ENCODE measurements at regions not wholly inside any gene's neighbourhood (a gene's known extent, or its start where the extent isn't known, plus 50 kb on each side); places are given as distances from the start of the nearest gene placed in this dataset.

GRCh38 chr9:119844431-119844830 lies 475.2 kb upstream of the BRINP1 start:
- Mint-ChIP-seq H3K9me3 (ENCODE audit: unreplicated experiment) (no peaks in the 10 kb centered on the region), H3K27me3 (ENCODE audit: insufficient read depth, unreplicated experiment) (no peaks in the 10 kb centered on the region), H3K27ac (ENCODE audit: unreplicated experiment) (no peak overlapping the region), H3K4me1 (ENCODE audit: low read depth, unreplicated experiment) (no peaks in the 10 kb centered on the region), H3K4me3 (ENCODE audit: unreplicated experiment) (no peak overlapping the region), H3K36me3 (ENCODE audit: insufficient read depth, unreplicated experiment) (no peaks in the 10 kb centered on the region)
- no peak for TF ChIP-seq CTCF (IDR thresholded peaks at IDR 0.05; ENCODE audit: insufficient read depth in 1 of 2, low read depth in 1 of 2, low read length in 1 of 2, severe bottlenecking in 1 of 2, unreplicated experiment in 1 of 2)
- POLR2A ChIA-PET = no interaction called here
- Histone ChIP-seq H3K4me1 (no peaks in the 10 kb centered on the region), H3K27me3 (replicated peaks; ENCODE audit: control insufficient read depth, insufficient read depth, low read length) (no peaks in the 10 kb centered on the region), H3K36me3 (ENCODE audit: control insufficient read depth, insufficient read depth, low read length) (no peaks in the 10 kb centered on the region), H3K9me3 (no peaks in the 10 kb centered on the region), H3K4me3 (ENCODE audit: low read depth, low read length) (no peak overlapping the region)
- intact Hi-C loops (cut with micrococcal nuclease; ENCODE audit: unreplicated experiment) = no loop called here
- DNase-seq = no peak
- CTCF ChIA-PET = no interaction called here
- BruUV-seq (replicated peaks) = no TSS peak

- Mint-ChIP-seq H3K27ac (ENCODE audit: unreplicated experiment) (no peak overlapping the region), H3K27me3 (ENCODE audit: insufficient read depth, unreplicated experiment) (no peaks in the 10 kb centered on the region), H3K4me3 (ENCODE audit: unreplicated experiment) (no peak overlapping the region), H3K36me3 (ENCODE audit: insufficient read depth, unreplicated experiment) (no peaks in the 10 kb centered on the region), H3K4me1 (ENCODE audit: low read depth, unreplicated experiment) (no peaks in the 10 kb centered on the region), H3K9me3 (ENCODE audit: unreplicated experiment) (no peaks in the 10 kb centered on the region)
- Histone ChIP-seq H3K27me3 (replicated peaks; ENCODE audit: control insufficient read depth, insufficient read depth, low read length) (no peaks in the 10 kb centered on the region), H3K9me3 (no peaks in the 10 kb centered on the region), H3K4me1 (no peaks in the 10 kb centered on the region), H3K4me3 (ENCODE audit: low read depth, low read length) (no peak overlapping the region), H3K36me3 (ENCODE audit: control insufficient read depth, insufficient read depth, low read length) (no peaks in the 10 kb centered on the region)
- DNase-seq = no peak
- no peak for TF ChIP-seq CTCF (IDR thresholded peaks at IDR 0.05; ENCODE audit: insufficient read depth in 1 of 2, low read depth in 1 of 2, low read length in 1 of 2, severe bottlenecking in 1 of 2, unreplicated experiment in 1 of 2)
- BruUV-seq (replicated peaks) = no TSS peak
- intact Hi-C loops (cut with micrococcal nuclease; ENCODE audit: unreplicated experiment) = no loop called here
- CTCF ChIA-PET = no interaction called here
- POLR2A ChIA-PET = no interaction called here
Observed at GRCh38 chr9:119841016-119841415, 471.8 kb upstream of the BRINP1 start.

- H3K27ac Mint-ChIP-seq (ENCODE audit: unreplicated experiment) = no peak overlapping the region
- BruUV-seq (replicated peaks) = no TSS peak
- POLR2A ChIA-PET = no interaction called here
Observed at GRCh38 chr9:119839888-119840287, 470.7 kb upstream of the BRINP1 start.

More at GRCh38 chr9:119839888-119840287, 470.7 kb upstream of the BRINP1 start:
- no peaks in the 10 kb centered on the region for H3K4me1 Mint-ChIP-seq (ENCODE audit: low read depth, unreplicated experiment)
- H3K27me3 Mint-ChIP-seq (ENCODE audit: insufficient read depth, unreplicated experiment) = no peaks in the 10 kb centered on the region
- no peaks in the 10 kb centered on the region for H3K36me3 Mint-ChIP-seq (ENCODE audit: insufficient read depth, unreplicated experiment)
- Histone ChIP-seq H3K36me3 (ENCODE audit: control insufficient read depth, insufficient read depth, low read length) (no peaks in the 10 kb centered on the region), H3K4me3 (ENCODE audit: low read depth, low read length) (no peak overlapping the region), H3K9me3 (no peaks in the 10 kb centered on the region), H3K27me3 (replicated peaks; ENCODE audit: control insufficient read depth, insufficient read depth, low read length) (no peaks in the 10 kb centered on the region), H3K4me1 (no peaks in the 10 kb centered on the region)
- no peaks in the 10 kb centered on the region for H3K9me3 Mint-ChIP-seq (ENCODE audit: unreplicated experiment)
- H3K4me3 Mint-ChIP-seq (ENCODE audit: unreplicated experiment) = no peak overlapping the region
- TF ChIP-seq CTCF (IDR thresholded peaks at IDR 0.05; ENCODE audit: insufficient read depth in 1 of 2, low read depth in 1 of 2, low read length in 1 of 2, severe bottlenecking in 1 of 2, unreplicated experiment in 1 of 2) = no peak
- DNase-seq = no peak
- intact Hi-C loops (cut with micrococcal nuclease; ENCODE audit: unreplicated experiment) = no loop called here
- CTCF ChIA-PET = no interaction called here
